ENCODE measurements at regions not wholly inside any gene's neighbourhood (a gene's known extent, or its start where the extent isn't known, plus 50 kb on each side); places are given as distances from the start of the nearest gene placed in this dataset.
A peak's percentile ranks its signal among the peaks of the same experiment; 100 is the strongest.

DNA sequence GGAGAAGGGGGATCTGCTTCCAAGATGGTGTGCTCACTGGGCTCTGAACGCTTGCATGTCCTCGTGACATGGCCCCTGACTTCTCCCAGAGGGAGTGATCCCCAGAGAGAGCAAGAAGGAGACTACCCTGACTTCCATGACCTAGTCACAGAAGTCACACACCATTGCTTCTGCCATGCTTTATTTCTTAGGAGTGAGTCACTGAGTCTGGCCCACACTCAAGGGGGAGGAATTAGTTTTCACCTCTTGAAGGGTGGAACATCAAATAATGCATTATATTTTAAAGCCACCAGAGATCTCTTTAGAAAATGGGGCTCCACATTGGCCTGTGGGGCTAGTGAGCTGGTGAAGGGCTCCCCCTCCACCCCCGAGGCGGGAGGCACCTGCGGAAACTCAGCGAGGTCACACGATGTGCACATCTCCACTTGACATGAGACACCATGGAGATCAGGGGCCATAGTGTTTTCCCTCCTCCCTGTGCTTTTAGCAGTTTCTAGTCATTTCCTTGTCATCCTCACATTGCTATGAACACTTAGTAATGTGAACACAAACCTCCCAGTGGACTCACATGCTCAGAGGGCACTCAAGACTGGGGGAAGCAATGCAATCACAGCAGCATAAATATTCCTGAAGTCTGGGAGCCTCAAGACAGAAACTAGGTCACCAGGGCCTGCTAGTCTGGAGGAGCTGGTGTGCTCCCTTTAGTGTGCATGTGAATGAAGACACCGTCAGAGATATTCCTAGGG lies 87.4 kb upstream of the FZD10 start:
- DNase-seq = no peak

DNA sequence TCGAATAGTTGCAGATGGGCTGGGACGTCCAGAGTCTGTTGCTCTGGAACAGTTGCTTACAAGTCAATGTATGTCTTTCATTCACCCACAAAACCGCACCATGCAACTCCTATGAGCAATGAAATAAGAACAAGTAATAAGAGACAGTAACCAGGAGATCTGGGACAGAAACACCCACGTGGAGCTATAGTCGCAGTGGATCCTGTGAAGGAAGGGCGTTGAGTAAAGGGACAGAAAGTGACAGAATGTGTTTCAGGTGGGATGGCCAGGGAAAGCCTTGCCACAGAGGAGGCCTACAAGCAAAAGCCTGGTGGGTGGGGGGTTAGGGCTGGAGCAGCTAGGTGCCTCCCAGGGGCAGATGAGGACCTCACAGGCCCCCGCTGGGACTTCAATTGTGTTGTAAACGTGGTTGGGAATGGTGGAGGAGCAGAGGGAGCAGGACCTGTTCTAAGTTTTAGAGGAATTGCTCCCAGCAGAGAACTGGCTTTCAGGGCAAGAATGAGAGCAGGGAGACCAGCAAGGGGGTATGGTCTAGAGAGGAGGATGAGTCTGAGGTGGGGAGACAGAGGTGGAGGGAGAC lies 86.7 kb upstream of the FZD10 start:
- no peak for DNase-seq

DNA sequence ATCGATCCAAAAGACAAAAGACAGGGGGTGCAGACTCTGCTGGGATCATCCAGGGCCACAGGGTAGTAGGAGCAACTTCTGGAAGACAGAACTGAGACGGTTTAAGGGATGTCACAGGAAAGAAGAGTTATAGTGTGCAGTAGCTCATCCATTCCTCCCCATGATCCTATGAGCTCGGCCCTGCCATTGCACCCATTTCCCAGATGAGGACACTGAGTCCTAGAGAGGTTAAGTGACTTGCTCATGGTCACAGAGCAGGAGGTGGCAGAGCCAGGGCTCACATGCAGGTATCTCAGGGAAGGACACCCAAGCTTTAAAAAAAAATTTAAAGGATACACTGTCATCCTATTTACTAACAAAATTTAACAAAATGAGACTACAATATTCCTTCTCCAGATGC lies 86.1 kb upstream of the FZD10 start:
- no peak for DNase-seq

DNA sequence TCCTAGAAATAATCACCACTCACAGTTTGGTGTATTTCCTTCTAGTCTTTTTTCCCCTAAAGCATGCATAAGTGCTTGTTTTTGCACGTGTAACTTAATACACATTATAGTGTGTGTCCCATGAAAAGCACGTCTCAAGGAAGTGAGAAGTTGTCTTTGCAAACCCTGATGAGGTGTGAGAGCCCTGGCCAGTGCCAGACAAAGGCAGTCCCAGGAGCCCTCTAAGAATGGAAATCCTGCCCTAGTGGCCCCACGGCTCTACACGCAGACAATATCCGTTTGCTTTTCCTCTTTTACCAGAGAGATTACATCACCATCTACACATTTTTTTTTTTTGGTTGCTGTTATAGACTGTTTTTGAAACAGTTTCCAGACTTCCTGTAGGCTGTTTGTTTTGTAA lies 85.5 kb upstream of the FZD10 start:
- no peak for DNase-seq

DNA sequence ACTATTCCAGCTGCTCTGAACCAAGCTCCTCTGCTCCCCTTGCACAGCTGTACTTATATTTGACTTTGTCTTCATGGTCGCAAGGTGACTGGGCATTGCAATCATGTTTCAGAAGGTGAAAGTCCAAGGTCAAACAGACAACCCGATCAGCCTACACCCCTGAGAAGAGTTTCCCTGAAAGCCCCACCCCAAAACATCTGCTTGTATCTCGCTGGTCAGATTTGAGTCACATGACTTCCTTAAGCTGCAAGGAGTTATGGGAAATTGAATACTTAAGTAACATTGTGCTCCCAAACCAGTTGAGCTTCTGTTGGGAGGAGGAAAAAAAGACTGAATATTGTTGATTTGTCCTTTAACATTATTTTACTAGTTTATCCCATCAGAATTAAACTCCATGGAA lies 83.4 kb upstream of the FZD10 start:
- DNase-seq = no peak

GRCh38 chr12:130079279-130079678 lies 83.0 kb upstream of the FZD10 start:
- no peak for DNase-seq

DNA sequence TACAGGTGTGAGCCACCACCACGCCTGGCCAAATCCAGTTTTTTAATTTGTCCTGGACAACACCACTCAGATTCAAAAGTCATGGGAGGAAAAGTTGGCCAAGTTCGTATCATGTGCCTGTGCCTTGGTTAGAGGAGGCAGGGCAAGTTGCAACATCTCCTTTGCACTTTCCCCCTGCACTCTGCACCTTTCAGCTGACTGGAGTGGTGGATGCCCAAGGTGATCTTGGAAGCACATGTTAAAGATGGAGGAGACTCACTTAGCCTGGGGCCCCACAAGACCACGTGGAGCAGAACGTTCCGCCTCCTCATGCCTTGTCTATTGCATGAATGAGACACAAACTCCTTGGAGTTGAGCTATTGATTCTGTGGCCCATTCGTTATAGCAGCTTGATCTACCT lies 82.1 kb upstream of the FZD10 start:
- no peak for DNase-seq

GRCh38 chr12:130081117-130081805 lies 81.0 kb upstream of the FZD10 start:
- DNase-seq = no peak

DNA sequence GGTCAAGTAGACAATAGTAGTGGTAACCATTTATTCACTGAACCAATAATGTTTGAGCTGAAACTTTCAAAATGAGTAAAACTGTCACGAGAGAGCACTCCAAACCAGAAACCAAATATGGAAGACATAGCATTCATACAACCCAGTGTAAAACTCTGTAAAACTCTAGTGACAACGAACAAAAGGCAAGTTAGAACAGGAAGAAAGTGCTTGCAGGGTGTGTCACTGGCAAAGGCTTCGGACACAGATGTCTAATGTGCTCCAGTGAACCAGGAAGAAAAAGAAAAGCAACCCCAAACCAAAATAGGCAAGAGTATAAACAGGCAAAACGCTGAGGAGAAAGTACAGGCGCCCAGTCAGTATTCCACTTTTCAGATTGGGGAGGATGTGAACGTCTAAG lies 79.3 kb upstream of the FZD10 start:
- DNase-seq = no peak

GRCh38 chr12:130083734-130084133 lies 78.5 kb upstream of the FZD10 start:
- DNase-seq = no peak

- no peak for DNase-seq
Measured at GRCh38 chr12:130084359-130084758, 77.9 kb upstream of the FZD10 start.

DNA sequence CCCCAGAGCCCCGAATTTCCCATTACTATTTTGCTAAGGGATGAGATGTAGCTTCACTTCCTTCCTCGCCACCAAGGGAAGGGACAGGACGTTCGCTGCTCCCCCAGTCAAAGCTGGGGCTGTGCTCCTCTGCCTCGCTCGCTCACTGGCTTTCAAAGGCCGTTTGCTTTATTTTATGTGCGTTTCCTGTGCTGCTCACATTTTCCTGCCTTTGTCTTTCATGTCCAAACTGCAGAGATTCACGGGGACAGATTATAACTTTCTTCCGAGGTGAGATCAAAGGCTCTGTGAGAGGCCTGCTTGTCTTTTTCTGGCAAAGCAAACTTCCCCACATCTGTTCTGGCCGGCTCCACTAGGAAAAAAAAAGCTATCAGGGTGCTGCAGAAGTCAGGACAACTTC lies 76.0 kb upstream of the FZD10 start:
- no peak for DNase-seq

- DNase-seq = no peak
Measured at GRCh38 chr12:130086797-130087196, 75.5 kb upstream of the FZD10 start.

- no peak for DNase-seq
Measured at GRCh38 chr12:130087222-130087621, 75.0 kb upstream of the FZD10 start.

DNA sequence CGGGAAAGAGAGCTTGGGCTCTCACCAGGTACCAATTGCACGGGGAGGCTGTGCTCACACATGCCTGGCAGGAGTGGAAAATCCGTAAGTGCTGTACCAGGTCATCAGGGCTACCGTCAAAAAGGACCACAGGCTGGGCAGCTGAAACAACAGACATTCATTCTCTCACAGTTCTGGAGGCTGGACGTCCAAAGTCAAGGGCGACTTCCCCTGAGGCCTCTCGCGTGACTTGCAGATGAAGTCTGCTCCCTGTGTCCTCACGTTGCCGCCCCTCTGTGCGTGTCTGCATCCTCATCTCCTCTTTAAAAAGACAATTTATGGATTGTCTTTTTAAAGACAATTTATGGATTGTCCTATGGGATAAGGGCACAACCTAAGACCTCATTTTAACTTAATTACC lies 73.8 kb upstream of the FZD10 start:
- DNase-seq = no peak

DNA sequence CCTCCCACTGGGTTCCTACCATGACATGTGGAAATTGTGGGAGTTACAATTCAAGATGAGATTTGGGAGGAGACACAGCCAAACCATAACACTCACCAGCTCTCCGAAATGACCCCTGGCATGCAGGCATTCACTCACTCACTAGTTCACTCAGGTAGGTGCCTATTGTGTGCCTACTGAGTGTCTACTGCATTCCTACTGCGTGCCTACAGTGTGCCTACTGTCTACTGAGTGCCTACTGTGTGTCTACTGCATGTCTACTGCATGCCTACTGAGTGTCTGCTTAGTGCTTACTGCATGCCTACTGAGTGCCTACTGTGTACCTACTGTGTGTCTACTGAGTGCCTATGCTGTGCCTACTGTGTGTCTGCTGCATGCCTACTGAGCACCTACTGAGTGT lies 71.7 kb upstream of the FZD10 start:
- DNase-seq = no peak

DNA sequence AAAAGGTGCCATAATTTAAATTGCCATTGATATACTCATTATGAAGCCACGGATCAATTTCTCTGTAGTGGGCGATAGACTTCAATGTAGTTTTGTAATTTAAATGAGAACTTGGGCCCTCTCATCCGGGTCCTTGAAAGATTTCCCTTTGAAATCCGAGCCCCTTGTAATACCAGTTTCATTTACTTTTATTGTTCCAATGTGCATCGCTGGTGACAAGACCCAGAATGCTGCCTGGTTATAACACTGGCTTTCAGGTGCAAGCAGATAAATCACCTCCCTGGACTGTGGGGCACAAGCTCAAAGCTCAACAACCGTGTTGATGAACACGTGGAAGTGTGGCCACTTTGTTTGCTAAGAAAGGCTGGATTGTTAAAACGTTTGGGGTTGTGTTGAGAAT lies 68.9 kb upstream of the FZD10 start:
- no peak for DNase-seq

DNA sequence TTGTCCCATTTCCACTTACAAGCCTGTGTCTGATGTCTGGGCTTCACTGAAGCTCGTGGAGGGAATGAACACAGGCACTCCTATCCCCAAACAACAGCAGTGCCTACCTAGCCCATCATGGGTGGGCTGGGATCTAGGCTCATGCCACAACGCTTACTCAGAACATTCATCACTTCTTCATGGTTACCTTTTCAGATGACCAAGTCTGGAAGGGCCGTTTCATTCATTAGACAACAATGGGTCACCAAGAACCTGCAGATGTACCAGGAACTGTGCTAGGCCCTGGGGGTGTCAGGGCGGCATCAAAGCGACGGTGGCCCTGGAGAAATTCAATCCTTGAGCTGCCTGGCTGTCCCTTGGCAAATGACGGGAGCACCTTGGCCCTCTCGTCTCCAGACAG lies 64.9 kb upstream of the FZD10 start:
- no peak for DNase-seq

DNA sequence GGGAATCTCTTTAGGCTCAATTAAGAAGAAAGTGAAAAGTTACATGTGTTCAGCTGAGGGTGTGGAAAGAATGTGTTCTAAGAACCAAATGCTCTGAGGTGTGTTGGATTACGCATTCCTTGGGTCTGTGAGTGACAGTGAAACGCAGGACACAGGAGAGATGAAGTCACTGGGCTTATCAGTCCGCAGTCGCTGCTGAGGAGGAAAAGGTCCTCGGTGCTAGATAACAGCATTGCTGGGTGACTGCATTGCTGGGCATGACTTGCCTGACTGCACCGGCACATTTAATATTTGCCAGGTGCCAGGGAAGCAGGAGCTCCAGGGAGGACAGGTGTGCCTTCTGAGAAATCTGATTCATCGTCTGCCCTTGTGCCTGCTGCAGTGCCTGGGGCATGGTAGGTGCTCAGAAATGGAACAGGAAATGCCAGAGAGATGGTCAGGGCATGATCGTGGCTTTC lies 64.4 kb upstream of the FZD10 start:
- peak in 1 of 14 donors; percentile 21 for DNase-seq

GRCh38 chr12:130098301-130099005 lies 63.8 kb upstream of the FZD10 start:
- peak in 1 of 14 donors; percentile 26 for DNase-seq

DNA sequence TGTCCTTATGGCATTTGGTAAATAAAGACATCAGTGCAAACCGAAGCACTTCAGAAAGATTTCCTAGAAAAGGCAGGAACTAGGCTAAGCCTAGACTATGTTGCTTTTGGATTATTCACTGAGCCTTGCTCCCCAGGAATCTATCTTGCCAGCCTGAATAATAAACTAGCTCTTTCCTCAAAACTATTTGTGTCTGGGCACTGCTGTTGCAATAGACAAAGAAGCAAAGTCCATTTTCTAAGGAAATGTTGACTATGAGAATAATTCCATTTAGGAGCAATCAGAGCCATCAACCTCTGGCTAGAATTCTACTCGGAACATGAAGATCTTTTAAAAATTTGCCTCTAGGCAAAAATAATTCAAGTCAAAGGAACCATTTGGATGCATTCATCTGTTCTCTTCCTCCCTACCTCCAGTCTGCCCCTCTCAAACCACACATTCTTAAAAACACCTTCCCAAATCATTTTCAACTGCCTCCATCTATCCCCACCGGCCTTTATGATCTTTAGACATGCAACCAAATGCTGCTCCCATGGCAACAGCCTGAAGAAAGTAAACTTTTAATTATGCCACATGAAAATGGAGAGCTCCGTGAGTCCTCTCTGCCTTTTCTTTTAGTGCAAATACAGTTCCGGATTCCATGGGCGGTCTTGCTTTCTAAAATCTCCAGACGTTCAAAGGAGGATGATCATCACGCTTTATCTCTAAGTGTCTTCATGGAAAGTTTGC lies 61.5 kb upstream of the FZD10 start:
- no peak for DNase-seq

- DNase-seq = no peak
Measured at GRCh38 chr12:130101370-130101769, 60.9 kb upstream of the FZD10 start.

DNA sequence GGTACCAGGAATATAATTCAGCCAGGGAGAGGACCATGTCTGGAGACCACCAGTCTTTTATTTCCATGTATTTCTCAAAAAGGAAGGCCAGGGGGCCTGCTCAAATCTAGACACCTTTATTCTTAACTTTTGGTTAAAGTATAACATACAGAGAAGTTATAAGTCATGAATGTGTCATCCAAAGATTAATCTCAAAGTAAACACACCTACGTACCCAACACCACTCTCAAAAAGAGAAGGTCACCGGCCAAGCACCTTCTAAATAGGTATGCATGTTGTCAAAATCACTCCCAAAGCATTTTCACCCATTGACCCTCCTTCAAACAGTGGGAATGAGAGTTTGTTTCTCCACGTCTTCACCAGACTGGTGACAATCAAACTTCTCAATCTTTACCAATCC lies 60.0 kb upstream of the FZD10 start:
- DNase-seq = no peak
